Fibroblast of skin of scalp (primary cell): ENCODE measurements at regions not wholly inside any gene's neighbourhood (a gene's known extent, or its start where the extent isn't known, plus 50 kb on each side); places are given as distances from the start of the nearest gene placed in this dataset.
A peak's percentile ranks its signal among the peaks of the same experiment; 100 is the strongest.

Experiments
- DNase-seq: peaks from one replicate; pipeline ENCODE4 v3.0.0-alpha.2; 2013

DNA sequence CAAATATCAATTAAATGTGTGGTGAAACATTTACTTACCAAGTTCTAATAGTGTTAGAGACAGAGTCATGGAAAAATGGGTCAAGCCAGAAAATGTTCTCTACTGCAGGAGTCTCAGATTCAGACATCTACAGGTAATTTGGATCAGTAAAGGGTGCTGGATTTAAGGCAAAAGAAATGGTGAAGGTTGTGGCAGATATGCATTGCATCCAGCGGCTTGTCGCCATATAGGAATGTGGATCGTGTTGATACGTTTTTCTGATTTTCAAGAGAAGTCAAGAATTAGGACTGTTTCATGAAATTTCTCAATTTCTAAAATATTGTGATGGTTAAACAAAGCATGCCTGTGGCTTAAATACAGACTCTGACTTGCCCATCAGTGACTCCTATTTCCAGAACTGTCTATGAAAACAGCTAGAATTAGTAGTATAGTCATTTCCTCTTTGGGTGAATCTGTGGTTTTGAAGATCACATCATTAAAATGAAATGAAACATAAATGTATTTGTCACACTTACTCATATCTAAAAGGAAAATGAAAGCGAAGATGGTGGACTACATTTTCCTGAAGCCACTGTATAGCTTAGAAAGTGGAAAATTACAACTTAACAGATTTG, 110.1 kb upstream of the VEGFC start:
- peak; percentile 97 for DNase-seq

DNA sequence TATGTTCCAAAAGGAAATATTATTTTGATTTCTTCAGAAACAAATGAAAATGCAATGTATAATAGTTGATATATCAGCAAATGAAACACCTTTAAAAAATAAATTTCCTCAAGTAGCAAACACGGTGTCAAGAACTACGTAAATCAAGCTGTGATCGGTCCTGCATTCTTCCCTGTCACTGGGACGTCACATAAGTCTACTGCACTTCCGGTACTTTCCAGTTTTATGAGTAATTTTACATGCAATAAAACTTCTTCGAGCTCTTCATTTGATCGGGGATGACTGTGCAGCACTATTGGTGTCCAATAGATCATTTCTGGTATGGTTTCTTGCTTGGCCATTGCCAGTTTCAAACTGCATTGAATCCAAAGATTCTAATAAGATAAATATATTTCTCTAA, 114.0 kb upstream of the VEGFC start:
- no peak for DNase-seq

GRCh38 chr4:176910646-176911045, 117.9 kb upstream of the VEGFC start:
- DNase-seq: no peak

DNA sequence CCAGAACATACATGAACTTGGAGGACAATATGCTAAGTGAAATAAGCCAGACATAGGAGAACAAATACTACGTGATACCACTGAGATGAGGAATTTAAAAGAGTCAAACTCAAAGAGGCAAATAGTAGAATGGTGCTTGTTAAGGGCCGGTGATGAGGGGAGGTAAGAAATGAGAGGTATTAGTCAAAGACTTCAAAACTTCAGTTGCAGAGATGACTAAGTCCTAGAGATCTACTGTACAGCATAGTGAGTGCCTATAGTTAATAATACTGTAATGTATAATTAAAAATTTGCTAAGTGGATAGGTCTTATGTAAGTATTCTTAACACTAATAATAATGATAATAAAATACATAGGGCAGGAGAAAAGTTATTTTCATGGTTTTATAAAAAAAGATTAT, 126.9 kb upstream of the VEGFC start:
- no peak for DNase-seq

DNA sequence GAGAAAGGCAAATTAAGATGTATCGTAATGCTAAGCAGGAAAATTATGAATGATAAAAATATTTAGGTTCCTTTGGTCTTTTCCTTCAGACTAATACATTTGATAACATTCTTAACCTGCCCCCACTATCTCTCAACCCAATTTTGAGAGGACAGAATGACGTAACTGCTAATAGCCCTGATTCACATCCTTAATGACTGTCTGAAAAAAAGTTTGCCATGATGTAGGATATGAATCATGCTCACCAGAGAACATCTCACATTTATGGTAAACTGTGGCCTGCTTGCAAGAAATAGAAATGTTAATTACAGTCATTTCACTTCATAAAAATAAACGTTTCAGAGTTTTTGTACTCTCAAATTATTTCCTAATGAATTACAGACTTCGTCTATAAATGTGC, 128.0 kb upstream of the VEGFC start:
- peak; percentile 50 for DNase-seq

- DNase-seq: no peak
Measured at GRCh38 chr4:176921256-176921655, 128.5 kb upstream of the VEGFC start.

DNA sequence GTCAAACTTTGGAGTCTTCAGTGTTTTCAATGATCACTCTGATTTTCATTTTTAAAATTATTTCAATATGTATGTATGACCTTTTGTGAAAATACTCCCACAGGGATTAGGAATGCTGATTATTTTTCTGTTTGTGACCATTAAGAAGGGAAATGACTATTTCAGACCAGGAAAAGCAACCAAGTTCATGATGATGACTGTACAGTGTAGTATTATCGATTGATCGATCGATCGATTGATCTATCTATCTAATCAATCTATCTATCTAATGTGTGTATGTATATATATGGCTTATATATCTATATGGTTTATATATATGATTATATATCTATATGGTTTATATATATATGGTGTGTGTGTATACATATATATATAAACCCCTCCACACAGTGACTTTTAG, 131.5 kb upstream of the VEGFC start:
- no peak for DNase-seq

DNA sequence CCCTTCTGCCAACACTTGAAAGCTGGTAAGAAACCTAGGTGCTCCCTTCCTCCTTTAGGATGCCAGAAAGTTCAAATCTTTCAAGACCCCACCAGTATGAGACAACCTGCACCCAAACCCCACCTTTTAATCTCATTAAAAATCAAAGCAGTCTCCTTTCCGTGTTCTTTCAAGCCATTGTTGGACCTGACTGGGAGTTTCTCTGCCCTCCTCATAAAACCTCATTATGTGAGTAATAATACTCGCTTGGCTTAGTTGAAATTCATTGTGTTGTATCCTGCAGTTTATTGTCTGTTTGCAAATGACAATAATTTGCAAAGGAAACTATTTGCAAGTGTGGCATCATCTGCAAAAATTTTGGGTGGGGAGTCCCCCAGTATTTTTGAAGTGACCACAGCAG, 133.2 kb upstream of the VEGFC start:
- no peak for DNase-seq

- DNase-seq: no peak
Measured at GRCh38 chr4:176927117-176927516, 134.4 kb upstream of the VEGFC start.

DNA sequence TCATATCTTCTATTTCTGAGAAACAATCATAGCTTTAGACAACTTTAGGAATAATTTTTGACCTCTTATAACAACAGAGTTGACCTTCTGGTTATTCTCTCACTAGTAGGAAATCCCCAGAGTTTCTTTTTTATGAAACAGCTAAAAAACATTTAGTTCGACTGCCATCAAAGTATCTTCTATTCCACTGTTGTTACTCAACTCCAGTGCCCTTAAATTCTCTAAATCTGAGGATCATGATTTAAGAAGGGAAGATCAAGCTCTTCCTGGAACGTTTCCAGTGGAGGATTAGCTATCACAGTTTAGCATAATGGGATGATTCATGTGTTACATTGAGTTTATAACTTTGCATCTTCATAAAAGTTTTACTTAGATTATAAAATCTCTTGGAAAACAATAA, 134.9 kb upstream of the VEGFC start:
- DNase-seq: peak; percentile 94

- DNase-seq: peak; percentile 87
Measured at GRCh38 chr4:176939445-176939844, 146.7 kb upstream of the VEGFC start.

- DNase-seq: peak; percentile 16
Measured at GRCh38 chr4:176945334-176945733, 152.6 kb upstream of the VEGFC start.

- peak; percentile 36 for DNase-seq
Measured at GRCh38 chr4:176949029-176949428, 156.3 kb upstream of the VEGFC start.

- no peak for DNase-seq
Measured at GRCh38 chr4:176953021-176953420, 160.3 kb upstream of the VEGFC start.

GRCh38 chr4:176957353-176958118, 164.8 kb upstream of the VEGFC start:
- no peak for DNase-seq

GRCh38 chr4:176959980-176960379, 167.3 kb upstream of the VEGFC start:
- no peak for DNase-seq

DNA sequence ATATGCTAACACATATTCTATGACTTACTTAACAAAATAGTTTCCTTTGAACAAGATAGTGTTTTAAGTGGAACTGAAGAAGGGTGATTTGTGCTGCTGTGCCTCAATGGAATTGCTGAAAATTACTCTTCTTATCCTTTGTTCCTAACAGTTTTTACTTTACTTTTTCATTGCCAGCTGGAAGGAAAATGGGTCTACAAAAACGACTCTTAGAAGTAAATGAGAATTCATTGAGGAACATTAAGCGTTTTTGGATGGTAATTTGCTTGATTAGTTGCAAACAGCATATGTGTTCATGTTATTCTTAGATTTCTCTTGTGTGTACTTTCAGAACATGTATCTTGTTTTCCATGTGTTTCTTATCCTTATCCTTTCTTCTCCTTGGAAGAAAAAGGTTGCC, 170.4 kb upstream of the VEGFC start:
- DNase-seq: no peak

DNA sequence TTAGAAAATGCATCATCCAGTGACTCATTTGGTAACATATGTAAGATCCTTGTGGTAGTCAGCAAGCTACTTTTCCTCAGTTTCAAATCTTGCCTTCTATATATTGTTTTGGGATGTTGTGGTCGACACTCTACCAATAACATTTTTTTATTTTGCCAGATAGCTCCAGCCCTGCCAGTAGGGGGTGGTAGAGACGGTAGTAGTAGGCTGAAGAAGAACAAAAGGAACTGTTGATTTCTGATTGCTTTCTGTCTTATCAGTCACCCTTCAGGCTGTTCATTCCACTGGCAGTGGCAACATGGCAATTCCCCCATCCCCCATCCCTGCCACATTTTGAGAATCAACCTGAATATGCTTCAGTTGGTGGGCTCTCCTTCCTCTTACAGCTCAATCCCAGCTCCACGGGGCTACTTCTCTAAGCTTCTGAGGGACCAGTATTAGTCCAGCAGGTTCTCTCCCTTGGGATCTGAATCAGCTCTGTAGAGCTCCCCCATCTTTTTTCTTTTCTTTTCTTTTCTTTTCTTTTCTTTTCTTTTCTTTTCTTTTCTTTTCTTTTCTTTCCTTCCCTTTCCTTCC, 171.5 kb upstream of the VEGFC start:
- no peak for DNase-seq

- DNase-seq: no peak
Measured at GRCh38 chr4:176967586-176967985, 174.9 kb upstream of the VEGFC start.

DNA sequence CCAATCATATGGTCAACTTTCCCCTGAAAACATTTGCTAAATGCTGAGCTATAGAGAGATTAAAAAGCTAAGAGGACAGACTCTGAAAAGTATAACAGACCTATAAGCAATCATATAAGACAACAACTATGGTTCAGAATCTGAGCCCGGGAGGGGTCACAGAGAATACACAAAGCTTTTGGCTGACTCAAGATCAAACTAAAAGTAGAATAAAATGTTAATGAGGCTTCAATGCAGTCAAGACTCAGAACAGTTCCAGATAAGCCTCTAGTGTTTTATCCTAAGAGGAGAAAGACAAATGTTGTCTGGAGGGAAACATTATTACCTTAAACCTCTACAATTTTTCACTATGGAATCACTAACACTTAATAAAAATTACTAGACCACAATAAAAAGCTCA, 175.4 kb upstream of the VEGFC start:
- DNase-seq: no peak

DNA sequence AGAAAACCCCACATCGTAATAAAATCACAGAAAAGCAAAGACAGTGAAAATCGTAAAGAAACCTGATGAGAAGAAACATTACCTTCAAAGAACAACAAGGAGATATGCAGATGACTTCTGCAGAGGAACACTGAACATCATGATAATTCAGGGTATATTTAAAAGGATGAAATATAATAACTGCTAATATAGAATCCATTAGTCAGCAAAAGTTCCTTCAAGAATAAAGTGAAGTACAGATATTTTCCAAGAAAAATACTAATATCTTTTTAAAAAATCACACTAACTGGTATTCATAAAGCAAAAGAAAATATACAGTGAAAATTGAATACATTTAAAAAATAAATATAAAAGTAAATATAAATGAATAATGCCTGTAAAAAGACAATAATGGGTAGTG, 176.3 kb upstream of the VEGFC start:
- DNase-seq: no peak

GRCh38 chr4:176970853-176971252, 178.1 kb upstream of the VEGFC start:
- no peak for DNase-seq

GRCh38 chr4:176971576-176972115, 178.9 kb upstream of the VEGFC start:
- DNase-seq: no peak

DNA sequence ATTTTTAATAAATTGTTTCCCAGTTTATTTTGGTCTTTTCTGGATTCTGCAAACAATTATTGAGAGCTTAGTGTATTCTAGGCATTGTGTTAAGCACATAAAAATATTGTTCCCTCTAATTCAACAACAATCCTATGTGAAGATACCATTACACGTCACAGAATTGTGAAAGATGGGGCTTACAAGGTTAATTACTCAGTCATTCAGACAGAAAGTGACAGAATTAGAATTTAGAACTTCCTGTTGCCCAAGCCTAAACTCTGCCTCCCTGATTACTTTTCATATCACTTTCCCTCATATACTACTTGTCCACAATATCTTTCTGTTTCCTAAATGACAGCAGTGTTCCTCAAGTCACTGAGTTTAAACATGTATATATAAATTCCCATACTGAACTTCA, 186.7 kb upstream of the VEGFC start:
- DNase-seq: no peak
